GM23248 (cell line): ENCODE measurements at regions not wholly inside any gene's neighbourhood (a gene's known extent, or its start where the extent isn't known, plus 50 kb on each side); places are given as distances from the start of the nearest gene placed in this dataset.

ENCODE experiments used
- DNase-seq: peaks from one replicate; pipeline ENCODE4 v3.0.0-alpha.2; 2015
- H2AFZ ChIP-seq: fragments of 200-600 bp; sonication (generic); 2 replicates; pipeline ENCODE4 v1.6.1; 2016; ENCODE audit warnings: antibody characterized with exemption
- H3F3A ChIP-seq: fragments of 200-600 bp; sonication (generic); 2 replicates; pipeline ENCODE4 v1.6.1; 2016; ENCODE audit warnings: mild to moderate bottlenecking, antibody characterized with exemption, mixed run types; ENCODE audit not compliant: insufficient read depth
- H3K27ac ChIP-seq: fragments of 200-600 bp; sonication (generic); 2 replicates; pipeline ENCODE4 v1.5.1; 2016; ENCODE audit warnings: mild to moderate bottlenecking
- H3K27me3 ChIP-seq: fragments of 200-600 bp; sonication (generic); replicated peaks from 2 replicates; pipeline ENCODE4 v1.6.1; 2016; ENCODE audit warnings: mild to moderate bottlenecking; ENCODE audit not compliant: insufficient read depth
- H3K36me3 ChIP-seq: fragments of 200-600 bp; sonication (generic); 2 replicates; pipeline ENCODE4 v1.6.1; 2016; ENCODE audit warnings: low read depth, mild to moderate bottlenecking
- H3K4me1 ChIP-seq: fragments of 200-600 bp; sonication (generic); 2 replicates; pipeline ENCODE4 v1.6.1; 2016; ENCODE audit warnings: mild to moderate bottlenecking; ENCODE audit not compliant: insufficient read depth
- H3K4me2 ChIP-seq: fragments of 200-600 bp; sonication (generic); one replicate; pipeline ENCODE4 v1.6.1; 2016; ENCODE audit warnings: mild to moderate bottlenecking; ENCODE audit not compliant: unreplicated experiment
- H3K4me3 ChIP-seq: fragments of 200-600 bp; sonication (generic); 2 replicates; pipeline ENCODE4 v1.5.1; 2016; ENCODE audit warnings: mild to moderate bottlenecking
- H3K79me2 ChIP-seq: fragments of 200-600 bp; sonication (generic); 2 replicates; pipeline ENCODE4 v1.6.1; 2016; ENCODE audit warnings: mild to moderate bottlenecking; ENCODE audit not compliant: insufficient read depth
- H3K9ac ChIP-seq: fragments of 200-600 bp; sonication (generic); 2 replicates; pipeline ENCODE4 v1.6.1; 2016; ENCODE audit warnings: mild to moderate bottlenecking
- H3K9me2 ChIP-seq: fragments of 200-600 bp; sonication (generic); 2 replicates; pipeline ENCODE4 v1.6.1; 2016; ENCODE audit warnings: mixed run types, mild to moderate bottlenecking, moderate library complexity; ENCODE audit not compliant: insufficient read depth
- H3K9me3 ChIP-seq: fragments of 200-600 bp; sonication (generic); one replicate; pipeline ENCODE4 v1.6.1; 2017; ENCODE audit warnings: low read depth
- H4K20me1 ChIP-seq: fragments of 200-600 bp; sonication (generic); 2 replicates; pipeline ENCODE4 v1.6.0; 2016; ENCODE audit not compliant: insufficient read depth
- EZH2 ChIP-seq: fragments of 200-600 bp; sonication (generic); IDR thresholded peaks from 2 replicates; pipeline ENCODE4 v1.6.1; 2018; ENCODE audit warnings: antibody characterized with exemption, mild to moderate bottlenecking; ENCODE audit not compliant: insufficient read depth, poor library complexity, severe bottlenecking
- EZH2phosphoT487 ChIP-seq: fragments of 200-600 bp; sonication (generic); IDR thresholded peaks from 2 replicates; pipeline ENCODE4 v1.6.1; 2018; ENCODE audit warnings: antibody characterized with exemption, moderate library complexity, mild to moderate bottlenecking, low read depth; ENCODE audit not compliant: insufficient read depth
- WGBS, 2 experiments: methylation state at CpG; one replicate each; pipeline ENCODE4 v1.1.6; 2015 to 2017; ENCODE audit warnings: low lambda C conversion rate in 2 of 2, low coverage in 1 of 2; ENCODE audit errors: missing lambda C conversion rate in 2 of 2; 5-methylcytosine and 5-hydroxymethylcytosine counted together
- in situ Hi-C: fragments of 300-500 bp; cut with MboI; formaldehyde crosslinking; loops from 2 replicates; pipeline ENCODE4 v1.15.0; 2020

DNA sequence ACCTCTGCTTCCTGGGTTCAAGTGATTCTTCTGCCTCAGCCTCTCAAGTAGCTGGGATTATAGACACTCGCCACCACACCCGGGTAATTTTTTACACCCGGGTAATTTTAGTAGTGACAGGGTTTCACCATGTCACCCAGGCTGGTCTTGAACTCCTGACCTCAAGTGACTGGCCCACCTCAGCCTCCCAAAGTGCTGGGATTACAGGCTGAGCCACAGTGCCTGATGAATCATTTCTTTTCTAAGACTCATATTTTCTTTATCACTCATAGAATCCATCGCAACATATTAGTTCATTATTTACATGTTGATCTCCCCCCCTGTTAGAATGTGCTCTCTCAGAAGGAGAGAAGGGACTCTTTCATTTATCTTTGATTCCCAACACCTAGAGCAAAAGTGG, 109.5 kb upstream of the PTPRG start:
- no peak overlapping the region for H3K4me3 ChIP-seq
- WGBS, 2 experiments, result 39 to 40% methylated on average over 4 of the region's 4 CpGs

DNA sequence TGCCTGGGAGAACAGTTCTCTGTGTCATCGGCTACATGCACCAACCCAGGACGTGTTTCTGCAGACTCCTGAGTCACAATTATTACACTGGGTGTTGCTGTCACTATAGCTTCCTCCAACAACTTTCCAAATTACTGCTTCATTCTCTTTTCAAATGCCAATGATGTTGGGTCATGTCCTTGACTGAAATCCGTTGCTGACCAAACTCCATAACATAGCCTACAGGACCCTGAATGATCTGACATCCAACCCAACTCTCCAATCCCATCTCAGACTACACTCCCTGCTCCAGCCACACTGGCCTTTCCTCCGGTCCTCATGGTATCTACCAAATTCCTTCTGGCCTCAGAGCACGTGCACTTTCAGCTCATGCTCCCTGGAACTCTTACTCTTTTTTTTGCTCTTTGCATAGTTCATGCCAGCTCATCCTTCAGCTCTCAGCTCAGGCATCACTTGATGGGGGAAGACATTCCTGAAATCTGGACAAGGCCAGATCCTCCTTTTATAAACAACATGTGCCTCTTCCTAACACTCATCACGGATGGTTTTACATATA, 108.8 kb upstream of the PTPRG start:
- 15 to 17% methylated on average over 6 of the region's 6 CpGs for WGBS, 2 experiments
- no peaks in the 10 kb centered on the region for H3K27me3 ChIP-seq
- in situ Hi-C loops, result no loop called here
- H4K20me1 ChIP-seq, result no peaks in the 10 kb centered on the region
- peak overlapping the region; percentile 54; the same call in 1 of the 2 replicates for H2AFZ ChIP-seq
- TF ChIP-seq EZH2 (no peak), EZH2phosphoT487 (no peak)
- no peaks in the 10 kb centered on the region for H3K9me3 ChIP-seq
- peaks cover 17% of the 10 kb centered on the region for H3K4me1 ChIP-seq
- DNase-seq, result peak; percentile 86
- H3K36me3 ChIP-seq, result no peaks in the 10 kb centered on the region
- H3K4me3 ChIP-seq, result no peak overlapping the region
- no peaks in the 10 kb centered on the region for H3K9me2 ChIP-seq
- H3K27ac ChIP-seq, result peak overlapping the region; percentile 91
- no peaks in the 10 kb centered on the region for H3K79me2 ChIP-seq
- peak overlapping the region; percentile 22; the same call in 1 of the 2 replicates for H3K9ac ChIP-seq
- peaks cover 23% of the 10 kb centered on the region for H3F3A ChIP-seq
- peak overlapping the region; percentile 7 for H3K4me2 ChIP-seq

More for the DNA sequence above, 109.5 kb upstream of the PTPRG start:
- Histone ChIP-seq H3K27ac (peak overlapping the region; percentile 91), H4K20me1 (no peaks in the 10 kb centered on the region), H3K79me2 (no peaks in the 10 kb centered on the region), H3K4me2 (no peak overlapping the region), H3K9me2 (no peaks in the 10 kb centered on the region), H3K9me3 (no peaks in the 10 kb centered on the region), H2AFZ (no peak overlapping the region), H3K9ac (peak overlapping the region; percentile 58), H3K27me3 (no peaks in the 10 kb centered on the region), H3F3A (peaks cover 23% of the 10 kb centered on the region), H3K36me3 (no peaks in the 10 kb centered on the region), H3K4me1 (peaks cover 17% of the 10 kb centered on the region)
- no peak for TF ChIP-seq EZH2phosphoT487
- in situ Hi-C loops, result no loop called here
- DNase-seq, result peak; percentile 67

DNA sequence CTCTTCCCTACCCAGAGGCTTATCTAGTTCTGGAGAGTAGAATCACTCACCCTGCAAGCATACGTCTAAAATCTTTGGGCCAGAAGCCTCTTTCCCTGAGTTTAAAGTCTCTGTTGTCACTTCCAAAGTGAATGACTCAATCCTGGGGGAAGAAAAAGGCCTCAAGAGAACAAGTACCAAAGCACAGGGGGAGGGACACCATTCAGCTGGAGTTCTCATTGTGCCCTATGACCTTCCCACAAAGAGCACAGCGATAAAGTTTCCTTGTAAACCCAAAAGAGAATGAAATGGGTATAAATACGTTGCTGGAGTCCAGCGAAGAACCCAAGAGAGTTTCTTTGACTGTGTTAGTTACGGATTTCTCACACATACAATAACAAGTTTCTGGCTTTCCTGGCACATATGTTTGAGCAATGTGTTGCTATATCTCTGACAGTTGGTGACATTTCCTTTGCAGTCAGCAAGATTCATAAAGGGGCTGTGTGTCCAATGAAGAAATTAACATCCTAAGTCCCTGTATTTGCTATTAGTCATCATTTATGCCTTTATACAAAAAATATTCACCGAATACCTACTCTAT, 107.3 kb upstream of the PTPRG start:
- no peaks in the 10 kb centered on the region for H3K27me3 ChIP-seq
- no peaks in the 10 kb centered on the region for H3K79me2 ChIP-seq
- peaks cover 23% of the 10 kb centered on the region for H3F3A ChIP-seq
- H3K4me3 ChIP-seq, result no peak overlapping the region
- H3K9ac ChIP-seq, result no peak overlapping the region
- no peak for TF ChIP-seq EZH2
- TF ChIP-seq EZH2phosphoT487, result no peak
- H3K9me2 ChIP-seq, result no peaks in the 10 kb centered on the region
- H3K27ac ChIP-seq, result no peak overlapping the region; the same call in 1 of the 2 replicates
- H3K9me3 ChIP-seq, result no peaks in the 10 kb centered on the region
- H3K4me2 ChIP-seq, result no peak overlapping the region
- in situ Hi-C loops, result no loop called here
- H4K20me1 ChIP-seq, result no peaks in the 10 kb centered on the region
- H2AFZ ChIP-seq, result no peak overlapping the region
- H3K4me1 ChIP-seq, result peaks cover 17% of the 10 kb centered on the region
- DNase-seq, result no peak
- 70 to 75% methylated on average over 6 of the region's 6 CpGs for WGBS, 2 experiments
- no peaks in the 10 kb centered on the region for H3K36me3 ChIP-seq

DNA sequence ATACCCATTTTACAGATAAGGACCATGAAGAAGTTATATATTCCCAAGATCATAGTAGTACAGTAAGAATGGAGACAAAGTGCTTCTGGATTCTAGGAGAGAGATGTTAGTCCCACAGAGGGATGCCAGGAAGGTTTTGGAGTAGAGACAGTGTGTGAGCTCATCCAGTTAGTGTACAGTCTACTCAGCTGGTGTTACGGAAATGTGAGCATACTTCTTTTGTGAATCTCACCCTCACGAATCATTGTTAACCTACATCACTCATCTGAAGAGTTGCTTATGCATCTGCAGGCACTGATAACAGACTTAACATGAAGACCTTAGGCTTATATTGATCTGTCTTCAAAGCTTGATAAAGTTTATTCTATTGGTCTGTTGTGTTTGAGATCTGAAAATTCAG, 106.6 kb upstream of the PTPRG start:
- 34 to 37% methylated on average over 2 of the region's 2 CpGs for WGBS, 2 experiments
- in situ Hi-C loops, result no loop called here

More for the DNA sequence above, 106.6 kb upstream of the PTPRG start:
- TF ChIP-seq EZH2phosphoT487 (no peak), EZH2 (no peak)
- Histone ChIP-seq H3K4me3 (no peak overlapping the region), H3K27me3 (no peaks in the 10 kb centered on the region), H3K4me1 (peaks cover 17% of the 10 kb centered on the region), H3K9me2 (no peaks in the 10 kb centered on the region), H3K27ac (no peak overlapping the region), H3K36me3 (no peaks in the 10 kb centered on the region), H3K79me2 (no peaks in the 10 kb centered on the region), H2AFZ (no peak overlapping the region), H3K9me3 (no peaks in the 10 kb centered on the region), H3K4me2 (no peak overlapping the region), H3K9ac (no peak overlapping the region), H3F3A (peaks cover 23% of the 10 kb centered on the region), H4K20me1 (no peaks in the 10 kb centered on the region)
- DNase-seq, result peak; percentile 44
